Hippocampal formation (tissue), 2 donors: ENCODE measurements at regions not wholly inside any gene's neighbourhood (a gene's known extent, or its start where the extent isn't known, plus 50 kb on each side); places are given as distances from the start of the nearest gene placed in this dataset.

Source experiments
- DNase-seq, 2 donors: peaks; one replicate each; lab custom pipeline; 2025; lab: John Stamatoyannopoulos, UW

GRCh38 chr13:69423844-69424243, 683.8 kb upstream of the ATXN8OS start:
- DNase-seq: no peak

- no peak for DNase-seq
These were observed 689.3 kb upstream of the ATXN8OS start for GRCh38 chr13:69418319-69418718.

GRCh38 chr13:69410761-69411160, 696.9 kb upstream of the ATXN8OS start:
- DNase-seq: no peak

- no peak for DNase-seq
These were observed 715.9 kb upstream of the ATXN8OS start for GRCh38 chr13:69391756-69392155.

GRCh38 chr13:69389899-69390298, 717.7 kb upstream of the ATXN8OS start:
- DNase-seq: no peak

GRCh38 chr13:69373747-69374425, 733.7 kb upstream of the ATXN8OS start:
- DNase-seq: no peak

- DNase-seq: no peak
These were observed 744.3 kb upstream of the ATXN8OS start for GRCh38 chr13:69363360-69363759.

- no peak for DNase-seq
These were observed 776.4 kb upstream of the ATXN8OS start for GRCh38 chr13:69331245-69331644.

- peak in 1 of 2 donors; percentile 20 for DNase-seq
These were observed 783.3 kb upstream of the ATXN8OS start for GRCh38 chr13:69324090-69324886.

GRCh38 chr13:69319656-69320055, 788.0 kb upstream of the ATXN8OS start:
- no peak for DNase-seq

- DNase-seq: no peak
These were observed 792.6 kb upstream of the ATXN8OS start for GRCh38 chr13:69315039-69315438.

GRCh38 chr13:69306766-69307165, 800.9 kb upstream of the ATXN8OS start:
- DNase-seq: no peak

GRCh38 chr13:69300131-69300530, 807.5 kb upstream of the ATXN8OS start:
- DNase-seq: no peak

- no peak for DNase-seq
These were observed 811.5 kb upstream of the ATXN8OS start for GRCh38 chr13:69296130-69296529.

GRCh38 chr13:69292789-69293425, 814.7 kb upstream of the ATXN8OS start:
- no peak for DNase-seq

- no peak for DNase-seq
These were observed 816.2 kb upstream of the ATXN8OS start for GRCh38 chr13:69291292-69291906.

GRCh38 chr13:69288026-69288425, 819.6 kb upstream of the ATXN8OS start:
- DNase-seq: no peak

- DNase-seq: no peak
These were observed 820.5 kb upstream of the ATXN8OS start for GRCh38 chr13:69287050-69287698.

GRCh38 chr13:69283837-69284236, 823.8 kb upstream of the ATXN8OS start:
- no peak for DNase-seq

GRCh38 chr13:69283301-69283700, 824.3 kb upstream of the ATXN8OS start:
- no peak for DNase-seq

- DNase-seq: no peak
These were observed 827.2 kb upstream of the ATXN8OS start for GRCh38 chr13:69280399-69280798.

GRCh38 chr13:69279213-69279612, 828.4 kb upstream of the ATXN8OS start:
- no peak for DNase-seq
